GM19372 (cell line): ENCODE measurements at regions not wholly inside any gene's neighbourhood (a gene's known extent, or its start where the extent isn't known, plus 50 kb on each side); places are given as distances from the start of the nearest gene placed in this dataset.
A peak's percentile ranks its signal among the peaks of the same experiment; 100 is the strongest.

Experiments
- ATAC-seq: cut with Tn5 transposase; IDR thresholded peaks from one replicate; pipeline ENCODE4 v1.9.1; 2021; ENCODE audit warnings: mild to moderate bottlenecking, low read depth, moderate library complexity; ENCODE audit not compliant: unreplicated experiment

DNA sequence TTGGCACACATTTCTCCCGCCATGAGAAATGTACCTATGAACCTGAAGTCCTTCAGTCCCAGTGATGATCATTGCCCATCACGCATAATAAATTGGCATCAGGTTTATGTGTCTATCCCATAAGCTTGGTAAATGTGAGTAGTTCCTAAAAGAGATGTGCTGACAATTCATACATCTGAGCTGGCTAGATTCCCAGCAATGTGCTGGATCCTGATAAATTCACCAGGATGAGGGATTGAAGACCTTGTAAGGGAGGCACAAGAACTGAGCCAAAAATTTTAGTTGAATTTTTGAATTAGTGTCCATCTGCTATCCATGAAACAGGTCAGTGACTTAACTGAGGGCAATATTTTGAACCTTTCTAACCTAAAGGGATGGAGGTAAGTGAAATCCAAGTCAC, 267.9 kb upstream of the CITED2 start:
- no peak for ATAC-seq

DNA sequence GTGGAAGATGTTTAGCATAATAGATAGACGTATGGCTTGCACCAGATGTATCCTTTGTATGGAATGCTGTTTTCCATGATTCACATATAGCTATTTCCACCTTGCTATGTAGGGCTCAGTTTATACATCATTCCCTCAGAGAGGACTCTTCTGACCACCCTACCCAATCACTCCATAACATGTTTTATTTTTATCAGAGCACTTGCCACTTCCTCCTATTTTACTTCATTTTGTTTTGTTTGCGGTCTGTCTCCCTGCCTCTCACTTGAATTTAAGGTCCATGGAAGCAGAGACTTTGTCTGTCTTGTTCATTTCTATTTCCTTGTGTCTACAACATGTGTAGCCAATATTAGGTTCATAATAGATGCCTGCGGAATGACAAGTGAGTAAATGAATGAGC, 266.9 kb upstream of the CITED2 start:
- ATAC-seq: no peak

DNA sequence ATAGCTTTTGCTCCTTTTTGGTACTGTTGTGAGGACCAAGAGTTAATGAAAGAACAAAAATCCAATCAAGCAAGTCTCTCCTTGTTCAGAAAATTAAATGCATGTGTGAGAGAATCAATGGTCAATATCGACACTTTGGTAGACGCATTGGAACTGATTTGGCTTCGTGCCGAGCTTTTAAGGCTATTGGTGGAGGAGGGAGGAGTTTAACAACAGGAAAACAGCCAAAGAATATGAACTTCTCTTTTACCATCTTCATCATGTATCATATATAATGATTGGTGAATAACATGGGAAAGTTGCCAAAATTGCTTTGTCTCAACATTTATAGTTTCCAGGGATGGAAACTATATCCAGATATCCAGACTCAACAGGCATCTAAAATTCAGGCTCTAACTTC, 266.5 kb upstream of the CITED2 start:
- no peak for ATAC-seq

DNA sequence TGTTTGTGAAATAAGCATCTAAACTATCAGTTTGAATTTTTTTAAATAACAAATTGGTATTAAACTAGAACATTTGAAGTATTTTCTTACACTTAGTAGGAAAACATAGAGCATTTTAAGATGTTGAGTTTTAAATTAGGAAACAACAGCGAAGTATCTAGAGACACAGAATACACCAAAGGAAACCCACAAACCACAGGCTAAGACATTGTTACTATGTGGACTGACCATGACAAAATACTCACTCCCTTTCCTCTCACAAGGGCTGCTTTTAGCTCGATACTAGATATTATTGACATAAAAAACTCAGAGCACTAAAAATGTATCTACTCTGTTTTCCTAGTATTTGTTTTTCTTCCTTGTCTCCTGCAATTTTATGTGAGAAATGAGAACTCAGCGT, 266.0 kb upstream of the CITED2 start:
- peak; percentile 76 for ATAC-seq

DNA sequence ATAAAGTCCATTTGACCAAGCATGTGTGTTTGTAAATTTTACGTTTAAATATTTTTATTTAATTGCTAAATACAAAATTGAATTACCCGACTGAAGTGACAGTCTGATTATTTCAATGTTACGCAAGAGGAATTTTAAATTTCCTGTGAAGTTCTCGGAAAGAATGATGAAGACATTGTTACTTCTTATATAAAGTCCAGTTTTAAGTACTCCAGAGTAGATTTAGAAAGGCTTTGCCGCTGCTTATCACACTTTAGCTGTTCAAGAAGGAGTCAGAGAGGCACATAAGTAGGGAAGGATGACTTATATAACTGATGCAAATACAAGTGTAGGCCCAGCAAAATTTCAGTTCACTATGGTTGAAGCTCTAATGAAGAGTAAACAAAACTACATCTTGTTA, 265.1 kb upstream of the CITED2 start:
- no peak for ATAC-seq

DNA sequence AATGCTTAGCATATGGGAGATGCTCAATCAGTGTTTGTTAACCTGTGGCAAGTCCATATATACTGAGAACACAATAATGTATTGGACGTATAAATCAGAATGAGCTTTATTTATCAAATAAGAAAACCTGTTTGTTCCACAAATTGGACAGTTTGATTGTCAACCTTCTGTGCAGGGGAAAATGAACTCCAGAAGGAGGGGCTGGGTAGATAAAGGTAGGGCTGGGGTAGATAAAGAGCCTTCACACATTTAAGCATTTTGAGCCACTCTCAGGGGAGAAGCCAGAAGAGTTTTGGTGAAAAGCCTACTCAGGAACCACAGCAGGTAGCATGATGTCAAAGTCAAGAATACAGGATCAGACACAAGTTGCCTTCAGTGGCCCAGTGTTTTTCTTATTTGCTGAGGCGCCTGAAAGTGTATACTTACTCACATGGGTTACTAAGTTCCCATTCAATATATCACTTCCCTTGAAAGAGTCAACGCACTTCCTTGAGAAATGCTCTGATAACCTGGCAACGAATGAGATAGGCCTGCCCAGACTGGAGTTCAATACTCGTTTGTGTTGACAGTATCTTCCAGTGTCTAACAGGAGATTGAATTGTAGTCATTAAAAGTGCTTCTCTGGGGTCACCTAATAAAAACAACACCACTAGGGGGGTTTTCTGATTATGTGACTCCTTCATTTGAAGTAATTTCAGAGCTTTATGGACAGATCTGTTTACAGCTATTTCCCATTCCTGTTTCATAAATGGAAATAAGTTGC, 263.9 kb upstream of the CITED2 start:
- ATAC-seq: no peak

DNA sequence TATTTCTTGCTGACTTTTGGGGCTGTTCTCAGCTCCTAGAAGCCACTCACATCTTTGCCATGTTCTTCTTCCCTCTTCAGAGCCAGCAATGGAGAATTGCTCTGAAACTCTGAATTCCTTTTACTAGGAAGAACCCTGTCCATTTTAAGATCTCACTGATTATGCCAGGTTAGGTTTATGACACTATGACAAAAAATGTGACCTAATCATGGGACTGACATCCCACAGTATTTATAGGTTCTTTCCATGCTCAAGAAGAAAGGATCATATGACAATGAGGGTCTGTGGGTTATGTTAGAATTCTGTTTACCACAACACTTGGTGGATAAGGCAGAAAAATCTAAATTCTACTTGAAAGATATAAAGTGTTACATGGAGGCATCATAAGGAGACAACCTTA, 263.3 kb upstream of the CITED2 start:
- ATAC-seq: no peak

DNA sequence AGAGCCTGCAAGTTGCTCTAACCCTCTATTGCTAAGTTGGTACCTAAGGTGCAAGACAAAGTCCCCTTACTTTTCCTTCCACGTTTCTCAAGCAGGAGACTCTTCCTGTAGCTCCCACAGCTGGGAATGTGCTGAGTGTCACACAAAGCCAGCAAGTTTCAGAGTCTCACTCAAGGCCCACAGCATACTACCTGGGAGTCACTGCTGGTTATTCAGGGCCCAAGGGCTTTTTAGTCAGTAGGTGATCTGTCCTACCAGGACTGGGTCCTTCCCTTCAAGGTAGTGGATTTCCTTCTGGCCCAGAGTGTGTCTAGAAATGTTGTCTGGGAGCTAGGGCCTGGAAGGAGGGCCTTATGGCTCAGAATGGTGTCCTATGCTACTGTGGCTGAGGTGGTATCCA, 261.9 kb upstream of the CITED2 start:
- ATAC-seq: no peak

DNA sequence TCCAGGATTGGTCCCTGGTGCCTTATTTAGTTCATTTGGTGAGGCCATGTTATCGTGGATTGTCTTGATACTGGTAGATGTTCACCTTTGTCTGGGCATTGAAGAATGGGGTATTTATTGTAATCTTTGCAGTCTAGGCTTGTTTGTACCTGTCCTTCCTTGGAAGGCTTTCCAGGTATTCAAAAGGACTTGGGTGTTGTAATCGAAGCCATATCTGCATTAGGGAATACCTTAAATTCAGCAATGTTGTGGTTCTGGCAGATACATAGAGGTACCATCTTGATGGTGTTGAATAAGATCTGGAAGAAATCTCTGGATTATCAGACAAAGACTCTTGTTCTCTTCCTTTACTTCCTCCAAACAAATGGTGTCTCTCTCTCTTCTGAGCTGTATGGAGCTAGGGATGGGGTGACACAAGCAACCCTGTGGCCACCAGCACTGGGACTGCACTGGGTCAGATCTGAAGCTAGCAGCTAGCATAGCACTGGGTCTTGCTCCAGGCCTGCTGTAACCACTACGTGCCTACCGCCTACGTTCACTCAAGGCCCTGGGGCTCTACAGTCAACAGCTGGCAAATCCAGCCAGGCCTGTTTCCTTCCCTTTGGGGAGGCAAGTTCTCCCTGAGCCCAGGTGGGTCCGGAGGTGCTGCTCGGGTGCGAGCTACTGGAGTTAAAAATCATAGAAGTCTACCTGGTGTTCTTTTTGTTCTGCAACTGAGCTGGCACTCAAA, 261.1 kb upstream of the CITED2 start:
- ATAC-seq: no peak

DNA sequence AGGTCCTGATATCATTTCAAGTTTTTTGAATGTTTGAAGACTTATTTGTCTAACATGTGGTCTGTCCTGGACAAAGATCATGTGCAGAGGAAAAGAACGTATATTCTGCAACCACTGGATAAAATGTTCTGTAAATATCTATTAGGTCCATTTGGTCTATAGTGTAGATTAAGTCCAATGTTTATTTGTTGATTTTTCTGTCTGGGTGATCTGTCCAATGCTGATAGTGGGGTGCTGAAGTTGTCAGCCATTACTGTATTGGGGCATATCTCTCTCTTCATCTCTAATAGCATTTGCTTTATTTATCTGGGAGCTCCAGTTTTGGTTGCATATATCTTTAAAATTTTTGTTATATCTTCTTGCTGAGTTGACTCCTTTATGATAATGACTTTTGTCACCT, 258.4 kb upstream of the CITED2 start:
- no peak for ATAC-seq

DNA sequence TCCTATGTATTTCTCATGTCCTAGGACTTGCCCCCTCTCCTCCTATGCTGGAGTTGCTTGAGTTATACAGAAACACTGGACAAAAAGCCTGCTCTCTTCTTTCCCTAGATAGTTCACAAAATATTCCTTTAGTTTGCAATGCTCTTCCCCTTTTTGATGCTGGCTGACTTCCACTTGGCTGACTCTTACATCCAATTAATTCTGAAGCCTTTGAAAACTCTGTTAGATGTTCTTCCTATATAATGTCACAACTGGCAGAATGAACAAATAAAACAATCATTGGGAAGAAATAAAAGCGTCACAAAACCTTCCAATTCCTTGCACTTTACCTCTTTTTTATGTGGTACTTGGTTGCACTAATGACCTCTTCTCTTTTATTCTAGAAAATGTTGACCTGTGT, 253.8 kb upstream of the CITED2 start:
- no peak for ATAC-seq

DNA sequence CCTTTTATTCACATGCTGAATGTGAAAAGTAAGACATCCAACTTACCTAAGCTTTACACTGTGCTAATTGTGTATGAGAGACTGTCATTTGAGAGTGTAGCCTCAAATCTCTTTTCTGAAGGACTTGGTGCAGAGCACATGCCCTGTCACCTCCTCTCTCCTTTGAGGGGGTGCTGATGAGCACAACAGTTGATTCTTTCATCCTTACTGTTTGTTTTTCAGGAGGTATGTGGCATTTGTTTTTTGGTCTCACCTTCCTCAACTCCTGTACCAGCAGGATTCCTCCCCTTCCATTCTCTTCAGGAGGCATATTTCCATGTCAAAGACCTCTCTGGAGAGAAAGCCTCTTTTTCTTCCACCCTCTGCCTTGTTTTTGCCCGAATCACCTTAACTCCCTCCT, 252.6 kb upstream of the CITED2 start:
- ATAC-seq: no peak

DNA sequence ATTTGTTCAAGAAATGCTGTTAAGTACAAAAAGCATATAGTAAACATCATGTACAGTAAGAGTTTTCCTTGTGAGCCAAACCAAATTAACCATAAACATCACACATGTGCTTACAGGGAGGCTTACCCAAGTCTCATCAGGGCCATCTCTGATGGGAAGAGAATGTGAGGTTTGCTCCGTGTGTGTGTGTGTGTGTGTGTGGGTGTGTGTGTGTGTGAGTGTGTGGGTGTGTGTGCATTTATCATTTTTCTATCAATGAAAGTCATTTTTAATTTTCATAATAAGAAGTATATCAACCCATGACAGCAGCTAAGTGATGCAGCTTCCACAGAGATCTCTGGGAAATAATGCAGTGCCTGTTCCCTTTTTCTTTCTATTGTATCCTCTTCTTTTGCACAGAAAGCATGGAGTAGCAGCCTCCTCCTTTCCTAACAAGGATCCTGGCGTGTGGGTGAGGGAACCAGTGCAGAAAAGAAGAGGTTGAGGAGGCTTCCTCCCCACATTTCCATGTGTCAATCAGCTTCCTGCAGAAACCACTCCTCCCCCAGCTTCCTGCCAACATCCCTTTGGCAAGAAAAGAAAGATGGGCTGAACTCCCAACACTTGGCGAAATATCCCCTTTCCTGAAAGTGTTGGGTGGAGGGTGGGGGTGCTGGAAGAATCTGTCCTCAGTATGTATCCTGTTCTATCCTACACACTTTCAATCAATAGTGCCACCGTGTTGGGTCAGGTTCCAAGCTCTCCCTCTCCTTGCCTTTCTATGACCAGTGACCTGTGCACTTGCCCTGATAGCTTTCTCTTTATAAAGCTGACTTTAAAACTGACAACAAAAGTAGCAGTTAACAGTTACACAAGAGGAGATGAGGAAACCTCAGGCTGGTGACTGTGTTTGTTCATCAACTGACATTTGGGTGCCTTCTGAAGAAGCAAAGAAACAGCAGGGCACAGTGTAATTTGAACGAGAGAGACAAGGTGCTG, 251.8 kb upstream of the CITED2 start:
- ATAC-seq: no peak

DNA sequence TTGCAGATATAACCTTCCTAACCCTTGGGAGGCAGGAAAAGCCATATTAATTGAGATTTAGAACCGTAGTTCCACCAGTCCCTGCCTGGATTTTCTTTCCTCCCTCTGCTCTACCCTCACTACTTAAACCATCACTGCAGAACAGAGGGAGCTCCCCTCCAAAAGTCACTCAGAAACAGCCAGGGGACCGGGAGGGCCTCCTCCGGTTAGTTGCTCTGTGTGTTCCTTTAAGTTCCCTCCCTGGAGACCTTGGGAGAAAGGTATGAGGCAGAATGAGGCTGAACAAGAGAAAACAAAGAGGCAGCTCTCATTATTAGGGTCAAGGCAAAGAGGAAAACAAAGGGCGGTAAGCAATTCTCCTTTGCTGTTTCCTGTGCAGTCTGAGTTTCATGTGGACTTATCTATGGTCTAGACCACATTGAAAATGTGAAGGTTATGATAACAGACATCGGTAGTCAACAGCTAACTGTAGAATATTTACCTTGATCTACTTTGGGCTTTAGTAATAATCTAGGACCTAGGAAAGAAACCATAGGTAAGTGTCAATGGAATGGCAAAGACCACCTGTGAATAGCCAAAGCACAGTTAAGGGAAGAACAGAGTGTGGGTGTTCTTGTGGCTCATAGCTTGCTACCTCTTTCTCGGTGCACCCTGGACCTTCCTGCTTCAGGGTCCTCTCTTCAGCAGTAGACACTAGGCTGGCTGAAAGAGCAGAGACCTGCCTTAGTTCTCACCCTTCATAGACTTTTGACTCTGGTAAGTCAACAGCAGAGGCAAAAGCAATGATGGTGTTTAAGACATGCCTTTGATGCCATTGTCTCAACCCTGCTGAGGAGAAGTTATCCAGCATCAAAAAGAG, 250.9 kb upstream of the CITED2 start:
- no peak for ATAC-seq

DNA sequence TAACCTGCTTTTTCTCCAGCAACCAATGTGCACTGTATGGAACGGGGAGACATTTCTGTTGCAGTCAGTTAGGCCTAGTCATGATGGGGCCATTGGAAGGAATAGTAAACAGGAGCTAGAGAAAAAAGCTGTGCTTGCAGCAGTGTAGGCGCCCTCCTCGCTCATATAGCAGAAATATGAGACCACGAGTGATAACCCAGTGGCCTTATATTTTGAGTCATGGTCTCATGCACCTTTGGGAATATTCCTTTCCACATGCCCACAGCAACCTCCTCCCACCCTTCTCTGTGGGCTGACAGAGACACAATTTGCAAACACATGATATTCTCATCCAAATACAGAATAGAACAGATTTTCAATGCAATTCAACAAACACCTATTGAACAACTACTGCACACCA, 248.9 kb upstream of the CITED2 start:
- ATAC-seq: no peak

DNA sequence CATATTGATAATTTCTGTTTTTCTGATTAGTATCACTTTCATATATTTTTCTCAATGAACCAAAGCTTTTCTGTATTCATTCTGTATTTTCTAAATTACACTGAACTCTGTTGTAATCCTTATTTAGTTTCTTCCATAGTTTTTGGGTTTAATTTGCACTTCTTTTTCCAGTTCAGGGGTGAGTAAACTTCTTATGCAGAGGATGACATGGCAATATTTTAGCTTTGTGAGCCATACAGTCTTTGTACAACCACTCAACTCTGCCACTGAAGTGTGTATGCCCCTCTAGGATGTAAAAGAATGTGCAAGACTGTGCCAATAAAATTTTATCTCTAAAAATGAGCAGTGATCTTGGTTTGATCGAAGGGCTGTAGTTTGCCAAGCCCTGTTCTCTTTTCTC, 239.0 kb upstream of the CITED2 start:
- ATAC-seq: no peak

DNA sequence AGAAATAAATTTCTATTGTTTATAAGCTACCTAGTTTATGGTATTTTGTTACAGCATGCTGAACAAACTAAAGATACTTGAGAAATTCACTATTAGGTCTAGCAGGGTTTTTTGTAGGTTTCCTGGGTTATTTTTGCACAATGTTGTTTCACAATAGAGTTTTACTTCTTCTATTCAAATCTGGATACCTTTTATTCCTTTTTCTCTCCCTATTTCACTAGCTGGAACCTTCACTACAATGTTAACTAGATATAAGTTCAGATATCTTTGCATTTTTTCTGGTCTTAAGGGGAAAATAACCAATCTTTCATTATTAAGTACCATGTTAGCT, 237.7 kb upstream of the CITED2 start:
- no peak for ATAC-seq

DNA sequence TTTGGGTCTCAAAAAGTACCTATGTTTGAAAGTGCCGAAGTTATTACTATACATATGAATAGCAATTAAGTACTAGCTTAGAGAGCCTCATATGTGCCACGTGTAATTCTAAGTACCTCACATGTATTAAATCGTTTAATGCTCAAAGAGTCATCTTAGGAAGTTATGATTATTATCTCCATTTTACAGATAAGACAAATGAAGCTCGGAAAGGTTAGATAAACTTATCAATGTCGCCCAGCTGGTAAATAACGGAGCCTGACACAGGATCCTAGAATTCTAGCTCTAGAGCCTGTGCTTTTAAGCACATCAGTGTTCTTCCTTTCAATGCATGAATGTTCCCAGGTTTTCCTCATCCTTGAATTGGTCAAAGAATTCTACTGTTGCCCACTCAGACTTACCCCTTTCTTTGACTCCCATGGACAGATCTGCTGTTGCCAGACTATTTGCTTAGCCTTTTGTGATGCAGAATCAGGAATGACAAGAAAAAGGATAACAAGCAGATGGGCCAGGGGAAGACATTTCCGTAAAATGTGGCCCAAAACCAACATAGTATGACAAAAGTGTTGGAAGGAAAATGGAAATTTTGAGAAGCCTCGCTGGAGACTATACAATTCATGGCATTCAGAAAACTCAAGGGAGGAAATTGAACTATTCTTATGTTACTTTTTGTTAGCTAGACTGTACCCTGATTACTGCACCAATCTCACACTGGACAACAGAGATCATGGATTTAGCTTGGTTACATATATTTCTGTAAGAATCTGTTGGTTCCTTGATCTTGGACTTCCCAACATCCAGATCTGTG, 237.1 kb upstream of the CITED2 start:
- ATAC-seq: no peak

DNA sequence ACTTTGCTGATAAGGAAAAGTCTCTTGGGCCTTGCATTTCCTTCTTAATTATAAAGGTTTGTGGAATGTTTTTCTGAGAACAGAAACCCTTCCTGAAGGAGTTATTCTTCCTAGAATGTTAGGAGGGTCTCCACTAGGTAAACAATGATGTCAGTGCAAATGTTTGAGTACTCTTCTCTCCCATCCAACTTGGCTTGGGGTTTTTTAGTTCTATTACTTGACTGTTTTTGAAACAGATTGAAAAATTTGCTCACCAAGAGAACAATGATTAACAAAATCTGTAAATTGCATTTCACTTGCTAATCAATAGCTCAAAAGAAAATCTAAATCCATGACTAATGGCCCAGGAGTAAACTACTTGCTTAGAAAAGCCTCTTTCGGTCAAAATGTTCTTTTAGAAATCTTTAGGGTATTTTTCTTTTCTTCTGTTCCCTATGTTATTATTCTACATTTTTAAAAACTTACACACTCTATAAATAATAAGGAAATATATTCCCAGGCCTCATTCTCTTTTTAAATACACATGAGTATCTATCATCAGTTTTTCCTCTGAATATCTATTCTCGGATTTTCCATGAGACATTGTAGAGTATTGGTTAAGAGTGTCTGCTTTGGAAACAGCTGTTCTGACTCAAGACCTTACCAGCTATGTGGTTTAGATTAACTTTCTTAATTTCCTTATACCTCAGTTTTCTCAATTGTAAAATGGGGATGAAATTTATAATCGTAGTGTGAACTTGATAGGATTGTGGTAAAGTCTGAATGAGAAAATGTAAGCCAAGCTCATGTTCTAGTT, 234.2 kb upstream of the CITED2 start:
- no peak for ATAC-seq
